Neutrophil (primary cell): ENCODE measurements at regions not wholly inside any gene's neighbourhood (a gene's known extent, or its start where the extent isn't known, plus 50 kb on each side); places are given as distances from the start of the nearest gene placed in this dataset.

Experiments
- H3K27ac ChIP-seq: fragments of 200-600 bp; sonication (generic); 2 replicates; pipeline ENCODE4 v1.5.1; 2016; ENCODE audit warnings: mild to moderate bottlenecking, moderate library complexity
- H3K27me3 ChIP-seq: fragments of 200-600 bp; sonication (generic); 2 replicates; pipeline ENCODE4 v1.6.0; 2016; ENCODE audit warnings: mild to moderate bottlenecking
- H3K36me3 ChIP-seq: fragments of 200-600 bp; sonication (generic); 2 replicates; pipeline ENCODE4 v1.5.1; 2017
- H3K4me1 ChIP-seq, 2 experiments: fragments of 200-600 bp in 1 of 2; sonication (generic) in 1 of 2; 1 replicate in 1 of 2; 2 replicates in 1 of 2; pipeline versions ENCODE4 v1.5.1 to v1.6.1; 2013 to 2016; ENCODE audit warnings: low read depth in 1 of 2, low read length in 1 of 2, mild to moderate bottlenecking in 1 of 2, moderate library complexity in 1 of 2; ENCODE audit not compliant: control insufficient read depth in 1 of 2, insufficient read depth in 1 of 2
- H3K4me3 ChIP-seq, 2 experiments: fragments of 200-600 bp in 1 of 2; sonication (generic) in 1 of 2; 1 replicate in 1 of 2; 2 replicates in 1 of 2; pipeline ENCODE4 v1.5.1; 2013 to 2016; ENCODE audit warnings: low read depth in 1 of 2, low read length in 1 of 2, mild to moderate bottlenecking in 1 of 2, moderate library complexity in 1 of 2
- H3K9me3 ChIP-seq: fragments of 200-600 bp; sonication (generic); 2 replicates; pipeline ENCODE4 v1.5.1; 2016
- TF ChIP-seq, protein P1 (sequence below): fragments of 200-600 bp; sonication (generic); IDR thresholded peaks from 2 replicates; pipeline ENCODE4 v1.5.1; 2016; ENCODE audit warnings: antibody characterized with exemption

DNA sequence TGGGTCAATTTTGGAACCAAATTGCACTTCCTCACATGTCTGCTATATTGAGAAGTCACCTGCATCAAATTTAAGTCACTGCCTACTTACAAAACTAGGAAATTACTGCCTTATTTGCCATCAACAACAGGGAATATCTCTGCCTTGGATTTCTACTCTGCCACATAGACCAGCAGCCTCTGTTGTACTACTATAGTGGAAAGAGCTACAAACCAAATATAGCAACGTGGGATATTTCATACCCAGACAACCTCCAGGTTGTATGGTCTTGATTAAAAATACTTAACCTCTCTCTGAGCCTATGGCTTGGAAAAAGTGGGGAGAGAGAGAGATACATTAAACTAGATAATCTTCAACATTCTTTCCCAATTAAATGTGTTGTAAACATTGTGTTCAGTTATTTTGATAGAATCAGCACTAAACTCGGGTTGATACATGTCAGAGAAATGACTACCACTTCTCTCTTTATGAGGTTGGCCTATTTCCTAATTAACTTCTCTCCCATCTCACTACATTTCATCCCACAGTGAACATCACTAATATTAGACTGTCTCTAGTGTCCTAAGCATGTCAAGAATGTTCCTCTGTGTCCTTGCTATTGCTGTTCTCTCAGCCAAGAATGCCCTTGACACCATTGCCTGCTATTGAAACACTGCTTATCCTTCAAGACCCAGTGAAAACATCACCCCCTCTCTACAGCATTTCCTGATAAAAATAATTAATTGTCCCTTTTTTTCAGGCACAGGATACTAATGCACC lies 421.2 kb downstream of the IPMK start:
- Histone ChIP-seq H3K27me3 (no peaks in the 10 kb centered on the region), H3K27ac (no peak overlapping the region), H3K36me3 (no peaks in the 10 kb centered on the region), H3K4me1 (no peaks in the 10 kb centered on the region), H3K9me3 (no peaks in the 10 kb centered on the region), H3K4me3 (no peak overlapping the region)
- TF ChIP-seq, protein P1, sequence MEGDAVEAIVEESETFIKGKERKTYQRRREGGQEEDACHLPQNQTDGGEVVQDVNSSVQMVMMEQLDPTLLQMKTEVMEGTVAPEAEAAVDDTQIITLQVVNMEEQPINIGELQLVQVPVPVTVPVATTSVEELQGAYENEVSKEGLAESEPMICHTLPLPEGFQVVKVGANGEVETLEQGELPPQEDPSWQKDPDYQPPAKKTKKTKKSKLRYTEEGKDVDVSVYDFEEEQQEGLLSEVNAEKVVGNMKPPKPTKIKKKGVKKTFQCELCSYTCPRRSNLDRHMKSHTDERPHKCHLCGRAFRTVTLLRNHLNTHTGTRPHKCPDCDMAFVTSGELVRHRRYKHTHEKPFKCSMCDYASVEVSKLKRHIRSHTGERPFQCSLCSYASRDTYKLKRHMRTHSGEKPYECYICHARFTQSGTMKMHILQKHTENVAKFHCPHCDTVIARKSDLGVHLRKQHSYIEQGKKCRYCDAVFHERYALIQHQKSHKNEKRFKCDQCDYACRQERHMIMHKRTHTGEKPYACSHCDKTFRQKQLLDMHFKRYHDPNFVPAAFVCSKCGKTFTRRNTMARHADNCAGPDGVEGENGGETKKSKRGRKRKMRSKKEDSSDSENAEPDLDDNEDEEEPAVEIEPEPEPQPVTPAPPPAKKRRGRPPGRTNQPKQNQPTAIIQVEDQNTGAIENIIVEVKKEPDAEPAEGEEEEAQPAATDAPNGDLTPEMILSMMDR, result no peak

DNA sequence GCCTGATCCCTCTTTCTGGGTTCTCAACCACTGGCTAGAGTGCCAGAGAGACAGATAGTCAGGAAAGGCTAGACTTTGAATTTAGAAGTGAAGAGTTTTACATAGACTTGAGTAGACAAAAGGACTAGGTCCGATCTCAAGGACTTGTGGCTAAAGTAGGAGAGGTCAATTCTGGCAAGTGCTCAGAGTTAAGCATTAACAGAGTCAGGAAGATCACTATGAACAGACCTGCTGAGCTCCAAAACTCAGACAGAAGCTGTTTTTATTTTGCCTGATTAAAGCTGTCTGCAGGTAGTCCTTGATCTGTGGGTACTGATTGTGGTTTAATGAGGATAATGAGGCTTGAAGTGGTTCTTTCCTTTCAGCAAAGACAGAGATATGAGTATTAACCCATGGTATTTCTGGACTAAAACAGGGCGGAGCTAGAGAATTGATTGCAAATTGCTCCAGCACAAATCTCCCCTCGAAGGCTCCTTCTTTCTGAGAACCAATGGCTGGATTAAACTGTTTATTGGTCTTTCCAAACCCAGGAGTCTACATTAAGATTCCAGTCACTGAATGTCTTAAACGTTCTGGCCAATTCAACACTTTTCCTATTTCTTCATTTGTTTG lies 423.2 kb downstream of the IPMK start:
- Histone ChIP-seq H3K9me3 (no peaks in the 10 kb centered on the region), H3K4me3 (no peak overlapping the region), H3K27ac (no peak overlapping the region), H3K4me1 (no peaks in the 10 kb centered on the region), H3K27me3 (no peaks in the 10 kb centered on the region), H3K36me3 (no peaks in the 10 kb centered on the region)
- TF ChIP-seq, protein P1, result no peak

DNA sequence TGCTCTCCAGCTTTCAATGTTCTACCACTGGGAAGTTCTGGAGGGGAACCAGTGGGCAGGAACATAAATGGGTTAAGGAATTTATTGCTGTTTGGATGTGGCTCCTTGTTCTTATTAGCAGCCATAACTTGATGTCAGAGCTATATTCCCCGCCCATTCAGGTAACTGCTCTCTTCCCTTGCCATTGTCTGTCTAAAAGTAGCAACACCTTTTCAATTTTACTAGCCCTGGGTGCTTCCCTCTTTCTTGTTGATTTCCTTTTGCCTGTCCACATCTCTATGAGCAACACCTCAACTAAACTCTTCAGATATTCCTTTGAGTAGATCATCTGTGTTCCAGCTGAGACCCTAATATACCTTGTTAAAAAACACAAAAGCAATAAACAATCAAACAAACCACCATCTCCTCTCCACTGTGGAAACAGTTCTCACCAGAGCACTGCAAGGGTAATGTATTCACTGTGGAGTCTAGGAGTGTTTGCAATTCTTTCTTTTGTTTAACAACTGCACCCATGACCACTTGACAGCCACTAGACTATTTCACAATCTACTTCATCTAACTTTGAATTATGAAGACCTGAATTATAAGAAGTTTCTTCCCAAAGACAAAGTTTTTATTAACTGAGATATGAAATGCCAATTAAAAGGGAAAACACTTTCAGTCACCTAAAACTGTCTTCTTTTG lies 436.7 kb downstream of the IPMK start:
- TF ChIP-seq, protein P1, result no peak
- H3K27ac ChIP-seq, result no peak overlapping the region
- H3K4me1 ChIP-seq, result no peaks in the 10 kb centered on the region
- H3K4me3 ChIP-seq, result no peak overlapping the region
- H3K36me3 ChIP-seq, result no peaks in the 10 kb centered on the region
- no peaks in the 10 kb centered on the region for H3K27me3 ChIP-seq
- H3K9me3 ChIP-seq, result no peaks in the 10 kb centered on the region

DNA sequence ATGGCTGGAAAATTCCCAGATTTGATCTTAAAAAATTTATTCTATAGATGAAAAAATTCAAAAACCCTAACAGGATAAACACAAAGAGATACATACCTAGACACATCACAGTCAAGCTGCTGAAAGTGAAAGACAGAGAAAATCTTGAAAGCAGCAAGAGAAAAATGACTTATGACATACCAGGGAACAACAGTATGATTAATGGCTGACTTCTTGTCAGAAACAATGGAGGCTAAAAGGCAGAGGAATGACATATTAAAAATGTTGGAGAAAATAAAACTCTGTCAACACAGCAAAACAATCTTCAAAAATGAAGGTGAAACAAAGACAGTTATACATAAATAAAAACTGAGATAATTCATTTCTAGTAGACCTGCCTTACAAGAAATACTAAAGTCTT lies 442.7 kb downstream of the IPMK start:
- Histone ChIP-seq H3K4me1 (no peaks in the 10 kb centered on the region), H3K9me3 (no peaks in the 10 kb centered on the region), H3K4me3 (no peak overlapping the region), H3K36me3 (no peaks in the 10 kb centered on the region), H3K27me3 (no peaks in the 10 kb centered on the region), H3K27ac (no peak overlapping the region)
- TF ChIP-seq, protein P1, result no peak

DNA sequence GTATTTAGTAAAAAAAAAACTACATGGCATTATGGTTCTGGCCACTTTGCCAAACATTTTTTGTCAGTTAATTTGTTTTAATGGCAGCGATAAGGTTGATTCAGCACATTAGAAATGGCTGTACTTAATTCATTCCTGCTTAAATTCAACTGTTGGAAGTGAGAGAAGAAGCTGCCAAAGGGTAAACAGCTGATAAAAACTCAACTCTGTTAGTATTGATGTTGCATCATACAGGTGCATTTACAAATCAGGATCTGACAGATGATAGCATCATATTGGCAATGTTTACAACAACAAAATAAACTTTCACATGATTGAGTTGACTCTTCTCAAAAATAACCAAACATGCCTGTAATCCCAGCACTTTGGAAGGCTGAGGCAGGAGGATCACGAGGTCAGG lies 444.3 kb downstream of the IPMK start:
- no peaks in the 10 kb centered on the region for H3K4me1 ChIP-seq
- no peak overlapping the region for H3K4me3 ChIP-seq
- H3K36me3 ChIP-seq, result no peaks in the 10 kb centered on the region
- H3K9me3 ChIP-seq, result no peaks in the 10 kb centered on the region
- no peak overlapping the region for H3K27ac ChIP-seq
- TF ChIP-seq, protein P1, result no peak
- no peaks in the 10 kb centered on the region for H3K27me3 ChIP-seq
